ENCODE measurements at regions not wholly inside any gene's neighbourhood (a gene's known extent, or its start where the extent isn't known, plus 50 kb on each side); places are given as distances from the start of the nearest gene placed in this dataset.

DNA sequence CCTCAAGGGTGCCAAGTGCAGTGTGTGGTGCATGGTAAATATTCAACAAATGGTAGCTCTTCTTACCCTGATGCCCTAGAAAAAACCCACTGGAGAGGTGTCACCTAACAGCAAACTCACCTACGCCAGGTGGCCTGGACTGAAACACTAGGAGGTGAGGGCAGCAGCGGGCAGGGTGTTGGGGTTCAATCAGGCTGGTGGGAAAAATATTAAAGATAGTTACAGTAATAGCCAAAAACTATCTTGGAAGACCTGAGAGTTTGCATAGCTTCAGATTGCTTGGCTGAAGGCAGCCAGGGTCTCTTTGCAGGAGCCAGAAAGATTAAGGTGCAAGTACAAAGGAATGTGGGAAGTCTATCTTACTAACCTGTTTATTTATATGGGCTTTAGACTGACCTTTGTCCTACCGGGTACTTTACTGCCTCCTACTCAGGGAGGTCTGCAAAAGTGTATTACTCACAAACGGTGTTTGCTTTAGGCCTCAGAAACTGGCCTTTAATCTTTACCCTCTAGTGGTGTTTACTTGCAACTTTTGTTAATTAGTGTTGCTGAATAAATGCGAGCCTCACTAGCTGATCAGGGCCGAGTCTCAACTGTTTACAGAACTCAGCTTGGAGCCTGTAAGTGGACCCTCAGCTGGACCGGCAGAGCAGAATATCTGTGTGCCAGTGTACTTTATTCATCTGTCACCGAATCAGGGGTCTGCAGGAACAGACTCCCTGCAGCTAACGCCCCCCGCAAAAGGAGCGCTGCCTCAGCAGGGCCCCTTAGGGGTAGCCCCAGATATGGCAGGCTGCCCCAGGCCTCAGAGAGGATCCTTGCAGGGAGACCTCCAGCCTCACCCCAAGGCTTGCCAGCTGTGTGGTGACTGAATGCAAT is 63.9 kb downstream of the SYF2 start:
- no peaks in the 10 kb centered on the region for H3K4me1 ChIP-seq
- no peaks in the 10 kb centered on the region for H3K9me3 ChIP-seq
- H3K27me3 ChIP-seq (replicated peaks in 1 of 7): no peaks in the 10 kb centered on the region
- H3K27ac ChIP-seq: no peak overlapping the region
- TF ChIP-seq POLR2AphosphoS5 (IDR thresholded peaks at IDR 0.05) (no peak), POLR2A (IDR thresholded peaks at IDR 0.05) (no peak)
- TF ChIP-seq, protein P1, sequence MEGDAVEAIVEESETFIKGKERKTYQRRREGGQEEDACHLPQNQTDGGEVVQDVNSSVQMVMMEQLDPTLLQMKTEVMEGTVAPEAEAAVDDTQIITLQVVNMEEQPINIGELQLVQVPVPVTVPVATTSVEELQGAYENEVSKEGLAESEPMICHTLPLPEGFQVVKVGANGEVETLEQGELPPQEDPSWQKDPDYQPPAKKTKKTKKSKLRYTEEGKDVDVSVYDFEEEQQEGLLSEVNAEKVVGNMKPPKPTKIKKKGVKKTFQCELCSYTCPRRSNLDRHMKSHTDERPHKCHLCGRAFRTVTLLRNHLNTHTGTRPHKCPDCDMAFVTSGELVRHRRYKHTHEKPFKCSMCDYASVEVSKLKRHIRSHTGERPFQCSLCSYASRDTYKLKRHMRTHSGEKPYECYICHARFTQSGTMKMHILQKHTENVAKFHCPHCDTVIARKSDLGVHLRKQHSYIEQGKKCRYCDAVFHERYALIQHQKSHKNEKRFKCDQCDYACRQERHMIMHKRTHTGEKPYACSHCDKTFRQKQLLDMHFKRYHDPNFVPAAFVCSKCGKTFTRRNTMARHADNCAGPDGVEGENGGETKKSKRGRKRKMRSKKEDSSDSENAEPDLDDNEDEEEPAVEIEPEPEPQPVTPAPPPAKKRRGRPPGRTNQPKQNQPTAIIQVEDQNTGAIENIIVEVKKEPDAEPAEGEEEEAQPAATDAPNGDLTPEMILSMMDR (IDR thresholded peaks at IDR 0.05 in 8 of 11, conservative IDR thresholded peaks at IDR 0.05 in 3 of 11): no peak
- no peaks in the 10 kb centered on the region for H3K36me3 ChIP-seq
- intact Hi-C loops (cut with DNase I; ENCODE audit: low total_unique reads): no loop called here
- DNase-seq: no peak
- no peak overlapping the region for H3K4me3 ChIP-seq
- WGBS, 5 donors: 76 to 85% (median 81%) methylated on average over 11 of the region's 11 CpGs

DNA sequence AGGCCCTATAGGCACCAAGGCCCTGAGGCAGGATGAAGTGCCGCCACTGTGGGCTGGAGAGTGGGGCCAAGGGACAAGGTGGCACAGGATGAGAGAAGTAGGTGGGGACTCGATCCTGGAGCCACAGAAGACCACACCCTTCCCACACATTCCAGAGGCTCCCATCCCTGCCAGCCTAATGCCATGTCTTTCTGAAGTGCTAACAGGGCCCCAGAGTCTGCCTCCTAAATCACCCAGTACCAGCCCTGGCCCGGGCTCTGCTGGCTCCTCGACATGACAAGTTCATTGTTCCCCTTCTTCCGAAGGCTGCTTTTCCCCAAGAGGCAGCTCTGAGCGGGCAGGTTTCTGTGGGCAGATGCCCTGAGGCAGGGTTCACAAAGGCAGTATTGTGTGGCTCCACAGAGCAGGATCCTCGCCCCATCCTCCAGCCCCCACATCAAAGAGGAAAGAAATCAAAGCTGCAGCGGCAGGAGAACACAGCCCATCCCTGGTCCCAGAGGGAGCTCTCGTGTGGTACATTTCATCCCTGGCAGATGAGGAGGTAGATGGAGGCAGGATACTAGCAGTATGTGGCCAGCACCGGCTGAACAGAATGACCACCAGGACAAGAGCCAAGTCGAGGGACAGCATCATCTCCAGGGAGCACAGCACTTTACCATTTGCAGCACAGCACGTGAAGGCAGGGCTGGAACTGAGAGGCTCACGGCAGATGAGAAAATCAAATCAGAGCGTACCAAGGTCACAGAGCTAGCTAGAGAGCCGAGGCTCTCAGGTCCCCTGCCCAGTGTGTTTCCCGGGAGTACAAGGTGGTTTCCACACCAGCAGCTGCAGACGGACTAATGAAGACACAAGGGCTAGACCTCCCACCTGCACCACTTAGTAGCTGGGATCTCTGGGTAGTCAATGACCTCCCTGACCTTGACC is 64.8 kb downstream of the SYF2 start:
- no peaks in the 10 kb centered on the region for H3K9me3 ChIP-seq
- DNase-seq: no peak
- no peaks in the 10 kb centered on the region for H3K27me3 ChIP-seq (replicated peaks in 1 of 7)
- no peak for TF ChIP-seq POLR2AphosphoS5 (IDR thresholded peaks at IDR 0.05)
- TF ChIP-seq POLR2A (IDR thresholded peaks at IDR 0.05): no peak
- TF ChIP-seq, protein P1 (IDR thresholded peaks at IDR 0.05 in 8 of 11, conservative IDR thresholded peaks at IDR 0.05 in 3 of 11): no peak
- intact Hi-C loops (cut with DNase I; ENCODE audit: low total_unique reads): no loop called here
- H3K4me3 ChIP-seq: no peak overlapping the region
- no peaks in the 10 kb centered on the region for H3K36me3 ChIP-seq
- no peak overlapping the region for H3K27ac ChIP-seq
- H3K4me1 ChIP-seq: no peaks in the 10 kb centered on the region
- WGBS, 5 donors: 66 to 75% (median 69%) methylated on average over 17 of the region's 17 CpGs

DNA sequence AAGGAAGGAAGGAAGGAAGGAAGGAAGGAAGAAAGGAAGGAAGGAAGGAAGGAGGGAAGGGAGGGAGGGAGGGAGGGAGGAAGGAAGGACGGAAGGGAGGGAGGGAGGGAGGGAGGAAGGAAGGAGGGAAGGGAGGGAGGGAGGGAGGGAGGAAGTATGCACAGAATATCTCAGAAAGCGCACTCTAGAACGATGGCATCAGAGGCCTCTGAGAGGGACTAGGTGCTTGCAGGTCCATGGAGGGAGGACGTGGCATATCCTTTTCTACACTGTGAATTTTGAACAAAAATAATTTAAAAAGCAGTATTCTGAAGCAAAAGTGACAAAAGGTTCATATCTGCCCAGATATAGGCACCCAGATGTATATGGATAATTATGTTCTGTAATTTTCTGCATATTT is 65.5 kb downstream of the SYF2 start:
- no peaks in the 10 kb centered on the region for H3K9me3 ChIP-seq
- no peaks in the 10 kb centered on the region for H3K27me3 ChIP-seq (replicated peaks in 1 of 7)
- no peaks in the 10 kb centered on the region for H3K4me1 ChIP-seq
- H3K4me3 ChIP-seq: no peak overlapping the region
- TF ChIP-seq, protein P1 (IDR thresholded peaks at IDR 0.05 in 8 of 11, conservative IDR thresholded peaks at IDR 0.05 in 3 of 11): no peak
- TF ChIP-seq POLR2AphosphoS5 (IDR thresholded peaks at IDR 0.05) (no peak), POLR2A (IDR thresholded peaks at IDR 0.05) (no peak)
- 73 to 92% (median 88%) methylated on average over 3 to 4 of the region's 4 CpGs for WGBS, 5 donors
- DNase-seq: no peak
- H3K36me3 ChIP-seq: no peaks in the 10 kb centered on the region
- intact Hi-C loops (cut with DNase I; ENCODE audit: low total_unique reads): no loop called here
- H3K27ac ChIP-seq: no peak overlapping the region

DNA sequence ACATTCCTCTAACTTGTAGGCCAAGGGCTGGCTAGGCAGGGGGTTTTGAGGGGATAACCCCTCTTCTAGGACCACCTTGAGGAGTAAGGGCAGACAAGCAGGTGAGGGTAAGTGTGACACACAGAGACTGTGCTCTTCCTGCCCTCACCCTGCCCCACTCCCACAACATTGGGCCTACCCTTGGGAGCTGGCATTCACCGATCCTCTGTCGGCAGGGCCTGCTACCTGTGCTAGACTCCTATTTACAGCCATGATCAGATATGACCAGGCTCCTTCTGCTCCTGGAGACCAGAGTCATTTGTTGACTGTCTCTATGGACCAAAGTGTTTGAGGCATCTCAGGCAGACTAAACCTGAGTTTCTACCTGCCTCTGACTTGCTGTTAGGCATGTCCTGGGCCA is 68.3 kb downstream of the SYF2 start:
- Histone ChIP-seq H3K4me3 (no peak overlapping the region), H3K27ac (no peak overlapping the region), H3K9me3 (no peaks in the 10 kb centered on the region), H3K4me1 (no peaks in the 10 kb centered on the region), H3K27me3 (replicated peaks in 1 of 7) (no peaks in the 10 kb centered on the region), H3K36me3 (no peaks in the 10 kb centered on the region)
- WGBS, 5 donors: 91 to 100% (median 100%) methylated on average over 2 of the region's 2 CpGs
- TF ChIP-seq, protein P1 (IDR thresholded peaks at IDR 0.05 in 8 of 11, conservative IDR thresholded peaks at IDR 0.05 in 3 of 11): no peak
- TF ChIP-seq POLR2A (IDR thresholded peaks at IDR 0.05) (no peak), POLR2AphosphoS5 (IDR thresholded peaks at IDR 0.05) (no peak)
- intact Hi-C loops (cut with DNase I; ENCODE audit: low total_unique reads): no loop called here
- no peak for DNase-seq

Measured in spleen (tissue), 11 donors.